ENCODE measurements at regions not wholly inside any gene's neighbourhood (a gene's known extent, or its start where the extent isn't known, plus 50 kb on each side); places are given as distances from the start of the nearest gene placed in this dataset.

DNA sequence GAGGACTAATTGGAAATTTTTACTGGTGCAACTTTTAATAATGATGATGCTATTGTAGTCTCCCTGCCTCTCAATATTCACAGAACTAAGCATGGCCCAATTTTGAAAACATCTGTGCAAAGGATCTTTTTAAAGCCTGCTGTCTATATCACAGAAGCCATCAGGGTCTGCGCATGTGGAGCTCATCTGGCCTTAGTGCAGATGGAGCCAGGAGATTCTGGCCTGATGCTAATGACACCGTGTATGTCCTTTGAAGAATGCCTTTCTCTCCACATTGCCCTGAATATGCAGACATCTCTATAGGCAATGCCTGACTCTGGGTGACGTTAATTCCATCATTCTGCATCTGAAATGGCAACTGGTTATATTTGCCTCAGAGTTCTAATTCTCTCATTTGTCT lies 1205.9 kb downstream of the AACS start:
- TF ChIP-seq, protein P1, sequence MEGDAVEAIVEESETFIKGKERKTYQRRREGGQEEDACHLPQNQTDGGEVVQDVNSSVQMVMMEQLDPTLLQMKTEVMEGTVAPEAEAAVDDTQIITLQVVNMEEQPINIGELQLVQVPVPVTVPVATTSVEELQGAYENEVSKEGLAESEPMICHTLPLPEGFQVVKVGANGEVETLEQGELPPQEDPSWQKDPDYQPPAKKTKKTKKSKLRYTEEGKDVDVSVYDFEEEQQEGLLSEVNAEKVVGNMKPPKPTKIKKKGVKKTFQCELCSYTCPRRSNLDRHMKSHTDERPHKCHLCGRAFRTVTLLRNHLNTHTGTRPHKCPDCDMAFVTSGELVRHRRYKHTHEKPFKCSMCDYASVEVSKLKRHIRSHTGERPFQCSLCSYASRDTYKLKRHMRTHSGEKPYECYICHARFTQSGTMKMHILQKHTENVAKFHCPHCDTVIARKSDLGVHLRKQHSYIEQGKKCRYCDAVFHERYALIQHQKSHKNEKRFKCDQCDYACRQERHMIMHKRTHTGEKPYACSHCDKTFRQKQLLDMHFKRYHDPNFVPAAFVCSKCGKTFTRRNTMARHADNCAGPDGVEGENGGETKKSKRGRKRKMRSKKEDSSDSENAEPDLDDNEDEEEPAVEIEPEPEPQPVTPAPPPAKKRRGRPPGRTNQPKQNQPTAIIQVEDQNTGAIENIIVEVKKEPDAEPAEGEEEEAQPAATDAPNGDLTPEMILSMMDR (IDR thresholded peaks at IDR 0.05): no peak
- no peak for TF ChIP-seq EZH2 (IDR thresholded peaks at IDR 0.05; ENCODE audit: borderline replicate concordance, insufficient read depth, low read depth, low read length, poor library complexity, severe bottlenecking)

Data from B cell (primary cell).